HUES6 (cell line): ENCODE measurements at regions not wholly inside any gene's neighbourhood (a gene's known extent, or its start where the extent isn't known, plus 50 kb on each side); places are given as distances from the start of the nearest gene placed in this dataset.
"Not testable (repeated sequence)": the region's sequence is repeated elsewhere in the genome, so short reads cannot be mapped to it uniquely, and the experiment has no call there.

Source experiments
- H3K27ac ChIP-seq: 2 replicates; pipeline ENCODE4 v1.7.0; 2013; ENCODE audit warnings: low read depth, mild to moderate bottlenecking, low read length, inconsistent platforms
- H3K27me3 ChIP-seq: 2 replicates; pipeline ENCODE4 v1.6.1; 2013; ENCODE audit warnings: low read length; ENCODE audit not compliant: control insufficient read depth, insufficient read depth
- H3K36me3 ChIP-seq: 2 replicates; pipeline ENCODE4 v1.6.1; 2013; ENCODE audit warnings: low read length; ENCODE audit not compliant: control insufficient read depth, insufficient read depth
- H3K4me1 ChIP-seq: 2 replicates; pipeline ENCODE4 v1.6.1; 2013; ENCODE audit warnings: low read length; ENCODE audit not compliant: control insufficient read depth, insufficient read depth
- H3K4me3 ChIP-seq: 2 replicates; pipeline ENCODE4 v1.5.1; 2013; ENCODE audit warnings: low read depth, low read length
- H3K9ac ChIP-seq: one replicate; pipeline ENCODE4 v1.6.1; 2013; ENCODE audit warnings: mild to moderate bottlenecking, low read length
- H3K9me3 ChIP-seq: 2 replicates; pipeline ENCODE4 v1.6.1; 2013; ENCODE audit warnings: low read depth, low read length; ENCODE audit not compliant: control insufficient read depth, insufficient read depth

GRCh38 chr3:160094562-160094961 is 105.9 kb downstream of the IL12A start:
- Histone ChIP-seq H3K4me3 (no peak overlapping the region), H3K27me3 (no peaks in the 10 kb centered on the region), H3K9me3 (no peaks in the 10 kb centered on the region), H3K27ac (no peak overlapping the region), H3K9ac (no peak overlapping the region), H3K36me3 (no peaks in the 10 kb centered on the region), H3K4me1 (no peaks in the 10 kb centered on the region)

DNA sequence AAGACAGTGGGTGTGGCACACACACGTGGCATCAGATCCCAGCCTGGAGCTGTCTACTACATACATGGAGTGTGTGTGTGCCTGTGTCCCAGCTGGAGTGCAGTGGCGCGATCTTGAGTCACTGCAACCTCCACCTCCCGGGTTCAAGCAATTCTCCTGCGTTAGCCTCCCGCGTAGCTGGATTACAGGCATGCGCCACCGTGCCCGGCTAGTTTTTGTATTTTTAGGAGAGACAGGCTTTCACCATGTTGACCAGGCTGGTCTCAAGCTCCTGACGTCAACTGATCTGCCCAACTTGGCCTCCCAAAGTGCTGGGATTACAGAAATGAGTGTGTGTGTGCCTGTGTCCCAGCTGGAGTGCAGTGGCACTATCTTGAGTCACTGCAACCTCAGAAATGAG is 108.8 kb downstream of the IL12A start:
- no peaks in the 10 kb centered on the region for H3K9me3 ChIP-seq
- H3K4me3 ChIP-seq: no peak overlapping the region
- no peaks in the 10 kb centered on the region for H3K27me3 ChIP-seq
- no peaks in the 10 kb centered on the region for H3K4me1 ChIP-seq
- no peak overlapping the region for H3K9ac ChIP-seq
- no peak overlapping the region for H3K27ac ChIP-seq
- H3K36me3 ChIP-seq: no peaks in the 10 kb centered on the region

GRCh38 chr3:160098261-160098908 is 109.8 kb downstream of the IL12A start:
- Histone ChIP-seq H3K4me3 (no peak overlapping the region), H3K27ac (no peak overlapping the region)

GRCh38 chr3:160098926-160099626 is 110.4 kb downstream of the IL12A start:
- Histone ChIP-seq H3K27ac (no peak overlapping the region), H3K4me1 (no peaks in the 10 kb centered on the region), H3K27me3 (no peaks in the 10 kb centered on the region), H3K9ac (no peak overlapping the region), H3K36me3 (no peaks in the 10 kb centered on the region), H3K4me3 (no peak overlapping the region), H3K9me3 (no peaks in the 10 kb centered on the region)

More at GRCh38 chr3:160098261-160098908, 109.8 kb downstream of the IL12A start:
- Histone ChIP-seq H3K36me3 (no peaks in the 10 kb centered on the region), H3K27me3 (no peaks in the 10 kb centered on the region), H3K9ac (no peak overlapping the region), H3K4me1 (no peaks in the 10 kb centered on the region), H3K9me3 (no peaks in the 10 kb centered on the region)

GRCh38 chr3:160099834-160100233 is 111.2 kb downstream of the IL12A start:
- Histone ChIP-seq H3K36me3 (no peaks in the 10 kb centered on the region), H3K9ac (no peak overlapping the region), H3K9me3 (no peaks in the 10 kb centered on the region), H3K27ac (no peak overlapping the region), H3K4me3 (no peak overlapping the region), H3K27me3 (no peaks in the 10 kb centered on the region), H3K4me1 (no peaks in the 10 kb centered on the region)

- Histone ChIP-seq H3K27me3 (no peaks in the 10 kb centered on the region), H3K4me3 (no peak overlapping the region), H3K36me3 (no peaks in the 10 kb centered on the region), H3K4me1 (no peaks in the 10 kb centered on the region), H3K27ac (no peak overlapping the region), H3K9me3 (no peaks in the 10 kb centered on the region), H3K9ac (no peak overlapping the region)
Measured at GRCh38 chr3:160100610-160101009, 112.0 kb downstream of the IL12A start.

- not testable (repeated sequence) for H3K9ac ChIP-seq, H3K36me3 ChIP-seq, H3K4me3 ChIP-seq, H3K4me1 ChIP-seq, H3K27me3 ChIP-seq, H3K27ac ChIP-seq, H3K9me3 ChIP-seq
Measured at GRCh38 chr3:160102001-160102400, 113.4 kb downstream of the IL12A start.

GRCh38 chr3:160103397-160103796 is 114.8 kb downstream of the IL12A start:
- Histone ChIP-seq H3K36me3 (no peaks in the 10 kb centered on the region), H3K27me3 (no peaks in the 10 kb centered on the region), H3K4me1 (no peaks in the 10 kb centered on the region), H3K27ac (no peak overlapping the region), H3K9me3 (no peaks in the 10 kb centered on the region), H3K9ac (no peak overlapping the region), H3K4me3 (no peak overlapping the region)

- no peaks in the 10 kb centered on the region for H3K27me3 ChIP-seq
- H3K36me3 ChIP-seq: no peaks in the 10 kb centered on the region
- no peak overlapping the region for H3K9ac ChIP-seq
- H3K27ac ChIP-seq: no peak overlapping the region
- H3K9me3 ChIP-seq: no peaks in the 10 kb centered on the region
- no peak overlapping the region for H3K4me3 ChIP-seq
- no peaks in the 10 kb centered on the region for H3K4me1 ChIP-seq
Measured at GRCh38 chr3:160105907-160106584, 117.4 kb downstream of the IL12A start.

DNA sequence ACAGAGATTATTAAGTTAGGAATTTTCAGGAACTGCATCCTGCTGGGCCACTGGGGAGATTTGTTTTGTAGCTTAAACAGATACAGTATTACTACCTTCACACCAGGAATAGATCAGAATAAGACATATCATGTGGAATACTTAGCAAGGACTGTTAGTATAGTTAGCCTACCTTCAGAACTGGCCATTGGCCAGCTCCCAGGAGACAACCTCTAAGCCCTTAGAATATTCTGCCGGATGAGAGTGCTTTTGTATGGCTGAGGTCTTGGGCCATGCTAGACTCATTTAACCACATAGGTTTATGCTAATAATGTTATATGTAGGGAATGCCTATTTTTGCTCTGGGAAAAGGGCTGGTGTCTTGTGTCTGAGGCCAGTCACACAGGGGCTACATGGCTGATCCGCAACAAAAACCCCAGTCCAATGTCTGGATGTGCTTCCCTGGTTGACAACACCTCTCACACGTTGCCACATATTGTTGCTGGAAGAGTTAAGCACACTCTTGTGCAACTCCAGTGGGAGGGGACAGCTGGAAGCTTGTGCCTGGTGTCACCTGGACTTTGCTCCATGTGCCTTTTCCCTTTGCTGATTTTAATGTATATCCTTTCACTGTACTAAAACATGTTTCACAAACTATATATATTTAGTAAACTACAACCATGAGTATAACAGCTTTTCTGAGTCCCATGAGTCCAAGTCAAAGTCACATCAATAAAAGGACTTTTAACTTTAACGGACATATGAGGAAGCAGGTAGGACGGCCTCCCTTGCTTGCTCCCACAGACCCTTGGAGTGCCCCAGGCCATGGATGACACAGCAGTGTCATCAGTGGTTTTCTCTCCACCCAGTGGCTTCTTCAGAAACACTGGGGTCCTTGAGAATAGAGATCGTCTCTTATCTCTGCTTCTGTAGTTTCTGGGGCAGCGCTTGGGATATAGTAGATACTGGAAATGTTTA is 118.0 kb upstream of the C3orf80 start:
- Histone ChIP-seq H3K4me1 (no peaks in the 10 kb centered on the region), H3K27me3 (no peaks in the 10 kb centered on the region), H3K27ac (no peak overlapping the region), H3K9ac (no peak overlapping the region), H3K9me3 (no peaks in the 10 kb centered on the region), H3K36me3 (no peaks in the 10 kb centered on the region), H3K4me3 (no peak overlapping the region)
